ENCODE measurements at regions not wholly inside any gene's neighbourhood (a gene's known extent, or its start where the extent isn't known, plus 50 kb on each side); places are given as distances from the start of the nearest gene placed in this dataset.
"Not testable (repeated sequence)": the region's sequence is repeated elsewhere in the genome, so short reads cannot be mapped to it uniquely, and the experiment has no call there.

- Histone ChIP-seq H3K27me3 (ENCODE audit: control insufficient read depth, insufficient read depth, low read length) (no peaks in the 10 kb centered on the region), H3K4me3 (ENCODE audit: low read length in 3 of 3) (no peak overlapping the region), H3K9me3 (ENCODE audit: control insufficient read depth in 2 of 3, insufficient read depth in 1 of 3, low read length in 3 of 3) (peaks cover 0 to 8% (median 5%) of the 10 kb centered on the region in 3 donors), H3K4me1 (ENCODE audit: control insufficient read depth in 2 of 3, insufficient read depth in 2 of 3, low read depth in 1 of 3, low read length in 3 of 3) (no peaks in the 10 kb centered on the region), H3K36me3 (ENCODE audit: control insufficient read depth in 2 of 3, insufficient read depth in 3 of 3, low read length in 3 of 3) (no peaks in the 10 kb centered on the region), H3K9ac (ENCODE audit: low read length in 3 of 3) (no peak overlapping the region), H3K27ac (ENCODE audit: low read depth in 2 of 2, low read length in 2 of 2) (no peak overlapping the region)
- FAIRE-seq (no peak), DNase-seq (no peak)
- TF ChIP-seq CTCF (IDR thresholded peaks at IDR 0.05; ENCODE audit: borderline replicate concordance, extremely low read depth, insufficient read depth): no peak
- intact Hi-C loops (cut with DNase I): no loop called here
Observed at GRCh38 chr18:10354241-10354811, 100.1 kb upstream of the APCDD1 start.

GRCh38 chr18:10354890-10355289 is 99.5 kb upstream of the APCDD1 start:
- no peak overlapping the region for H3K27ac ChIP-seq (ENCODE audit: low read depth in 2 of 2, low read length in 2 of 2)
- H3K4me3 ChIP-seq (ENCODE audit: low read length in 3 of 3): no peak overlapping the region
- no peaks in the 10 kb centered on the region for H3K36me3 ChIP-seq (ENCODE audit: control insufficient read depth in 2 of 3, insufficient read depth in 3 of 3, low read length in 3 of 3)
- no peak overlapping the region for H3K9ac ChIP-seq (ENCODE audit: low read length in 3 of 3)
- intact Hi-C loops (cut with DNase I): no loop called here
- no peaks in the 10 kb centered on the region for H3K4me1 ChIP-seq (ENCODE audit: control insufficient read depth in 2 of 3, insufficient read depth in 2 of 3, low read depth in 1 of 3, low read length in 3 of 3)
- no peaks in the 10 kb centered on the region for H3K27me3 ChIP-seq (ENCODE audit: control insufficient read depth, insufficient read depth, low read length)
- TF ChIP-seq CTCF (IDR thresholded peaks at IDR 0.05; ENCODE audit: borderline replicate concordance, extremely low read depth, insufficient read depth): no peak
- DNase-seq (no peak), FAIRE-seq (no peak)
- H3K9me3 ChIP-seq (ENCODE audit: control insufficient read depth in 2 of 3, insufficient read depth in 1 of 3, low read length in 3 of 3): peaks cover 0 to 8% (median 5%) of the 10 kb centered on the region in 3 donors

GRCh38 chr18:10356999-10357398 is 97.4 kb upstream of the APCDD1 start:
- H3K9ac ChIP-seq (ENCODE audit: low read length in 3 of 3); intact Hi-C loops (cut with DNase I); H3K4me1 ChIP-seq (ENCODE audit: control insufficient read depth in 2 of 3, insufficient read depth in 2 of 3, low read depth in 1 of 3, low read length in 3 of 3); H3K36me3 ChIP-seq (ENCODE audit: control insufficient read depth in 2 of 3, insufficient read depth in 3 of 3, low read length in 3 of 3); H3K27me3 ChIP-seq (ENCODE audit: control insufficient read depth, insufficient read depth, low read length); H3K27ac ChIP-seq (ENCODE audit: low read depth in 2 of 2, low read length in 2 of 2); H3K4me3 ChIP-seq (ENCODE audit: low read length in 3 of 3); H3K9me3 ChIP-seq (ENCODE audit: control insufficient read depth in 2 of 3, insufficient read depth in 1 of 3, low read length in 3 of 3); DNase-seq; FAIRE-seq: not testable (repeated sequence)

- Histone ChIP-seq H3K36me3 (ENCODE audit: control insufficient read depth in 2 of 3, insufficient read depth in 3 of 3, low read length in 3 of 3) (no peaks in the 10 kb centered on the region), H3K4me3 (ENCODE audit: low read length in 3 of 3) (no peak overlapping the region), H3K4me1 (ENCODE audit: control insufficient read depth in 2 of 3, insufficient read depth in 2 of 3, low read depth in 1 of 3, low read length in 3 of 3) (no peaks in the 10 kb centered on the region), H3K27ac (ENCODE audit: low read depth in 2 of 2, low read length in 2 of 2) (no peak overlapping the region), H3K9ac (ENCODE audit: low read length in 3 of 3) (no peak overlapping the region), H3K9me3 (ENCODE audit: control insufficient read depth in 2 of 3, insufficient read depth in 1 of 3, low read length in 3 of 3) (peaks cover 0 to 13% (median 3%) of the 10 kb centered on the region in 3 donors), H3K27me3 (ENCODE audit: control insufficient read depth, insufficient read depth, low read length) (no peaks in the 10 kb centered on the region)
- intact Hi-C loops (cut with DNase I): no loop called here
- TF ChIP-seq CTCF (IDR thresholded peaks at IDR 0.05; ENCODE audit: borderline replicate concordance, extremely low read depth, insufficient read depth): no peak
- FAIRE-seq (no peak), DNase-seq (no peak)
Observed at GRCh38 chr18:10361660-10362059, 92.8 kb upstream of the APCDD1 start.

Data from kidney (tissue), 13 donors.